Activated CD4-positive, alpha-beta memory T cell treated with anti-CD3 and anti-CD28 coated beads for 36 hours (primary cell): ENCODE measurements at regions not wholly inside any gene's neighbourhood (a gene's known extent, or its start where the extent isn't known, plus 50 kb on each side); places are given as distances from the start of the nearest gene placed in this dataset.
"Not testable (repeated sequence)": the region's sequence is repeated elsewhere in the genome, so short reads cannot be mapped to it uniquely, and the experiment has no call there.

Experiments used
- CTCF ChIA-PET: fragments of 350-600 bp; sonication (Branson Sonifier 250); formaldehyde crosslinking; loops from one replicate; lab custom pipeline; 2021; ENCODE audit warnings: antibody characterized with exemption, inconsistent platforms; lab: Charles Lee
- POLR2A ChIA-PET: fragments of 350-600 bp; sonication (Branson Sonifier 250); formaldehyde crosslinking; loops from one replicate; lab custom pipeline; 2021; ENCODE audit warnings: antibody characterized with exemption; lab: Charles Lee
- DNase-seq: peaks from one replicate; pipeline ENCODE4 v3.0.0-alpha.2; 2020
- H3K27ac Mint-ChIP-seq: one replicate; pipeline ENCODE4 v1.8.0; 2021; ENCODE audit warnings: mixed read lengths
- H3K27me3 Mint-ChIP-seq: one replicate; pipeline ENCODE4 v1.8.0; 2021; ENCODE audit warnings: mixed read lengths
- H3K36me3 Mint-ChIP-seq: one replicate; pipeline ENCODE4 v1.8.0; 2021; ENCODE audit warnings: mixed read lengths
- H3K4me1 Mint-ChIP-seq: one replicate; pipeline ENCODE4 v1.8.0; 2021; ENCODE audit warnings: low read depth, mixed read lengths
- H3K4me3 Mint-ChIP-seq: one replicate; pipeline ENCODE4 v1.8.0; 2021; ENCODE audit warnings: mild to moderate bottlenecking, mixed read lengths
- H3K9me3 Mint-ChIP-seq: one replicate; pipeline ENCODE4 v1.8.0; 2021; ENCODE audit warnings: mixed read lengths
- intact Hi-C: fragments of 100-400 bp; cut with micrococcal nuclease; formaldehyde crosslinking; loops from one replicate; pipeline ENCODE4 v1.15.1; 2023

GRCh38 chr6:90678049-90678779 lies 91.3 kb upstream of the MAP3K7 start:
- CTCF ChIA-PET: no interaction called here
- H3K36me3 Mint-ChIP-seq: no peaks in the 10 kb centered on the region
- POLR2A ChIA-PET: no interaction called here
- no peak for DNase-seq
- peaks cover 13% of the 10 kb centered on the region for H3K27me3 Mint-ChIP-seq
- H3K9me3 Mint-ChIP-seq: no peaks in the 10 kb centered on the region
- H3K4me1 Mint-ChIP-seq: no peaks in the 10 kb centered on the region
- H3K27ac Mint-ChIP-seq: no peak overlapping the region
- H3K4me3 Mint-ChIP-seq: no peak overlapping the region
- intact Hi-C loops: no loop called here

GRCh38 chr6:90677440-90677839 lies 90.6 kb upstream of the MAP3K7 start:
- no peak overlapping the region for H3K27ac Mint-ChIP-seq

GRCh38 chr6:90676516-90677300 lies 89.8 kb upstream of the MAP3K7 start:
- intact Hi-C loops: no loop called here
- H3K27ac Mint-ChIP-seq: no peak overlapping the region
- H3K4me3 Mint-ChIP-seq: no peak overlapping the region
- no peaks in the 10 kb centered on the region for H3K36me3 Mint-ChIP-seq
- no peaks in the 10 kb centered on the region for H3K4me1 Mint-ChIP-seq
- H3K9me3 Mint-ChIP-seq: no peaks in the 10 kb centered on the region
- ChIA-PET CTCF (no interaction called here), POLR2A (no interaction called here)
- DNase-seq: no peak
- peaks cover 13% of the 10 kb centered on the region for H3K27me3 Mint-ChIP-seq

More at GRCh38 chr6:90677440-90677839, 90.6 kb upstream of the MAP3K7 start:
- no peak for DNase-seq
- no peaks in the 10 kb centered on the region for H3K36me3 Mint-ChIP-seq
- POLR2A ChIA-PET: no interaction called here
- H3K27me3 Mint-ChIP-seq: peaks cover 13% of the 10 kb centered on the region
- H3K9me3 Mint-ChIP-seq: no peaks in the 10 kb centered on the region
- CTCF ChIA-PET: no interaction called here
- intact Hi-C loops: no loop called here
- H3K4me3 Mint-ChIP-seq: no peak overlapping the region
- no peaks in the 10 kb centered on the region for H3K4me1 Mint-ChIP-seq

GRCh38 chr6:90675107-90675506 lies 88.2 kb upstream of the MAP3K7 start:
- DNase-seq, H3K4me3 Mint-ChIP-seq, H3K27ac Mint-ChIP-seq, H3K9me3 Mint-ChIP-seq, CTCF ChIA-PET, intact Hi-C loops, POLR2A ChIA-PET, H3K36me3 Mint-ChIP-seq, H3K4me1 Mint-ChIP-seq: not testable (repeated sequence)
- peaks cover 13% of the 10 kb centered on the region for H3K27me3 Mint-ChIP-seq

GRCh38 chr6:90674077-90674476 lies 87.2 kb upstream of the MAP3K7 start:
- H3K4me3 Mint-ChIP-seq, H3K27ac Mint-ChIP-seq, H3K9me3 Mint-ChIP-seq, POLR2A ChIA-PET, intact Hi-C loops, DNase-seq, CTCF ChIA-PET, H3K36me3 Mint-ChIP-seq, H3K4me1 Mint-ChIP-seq: not testable (repeated sequence)
- peaks cover 13% of the 10 kb centered on the region for H3K27me3 Mint-ChIP-seq

GRCh38 chr6:90669846-90670245 lies 83.0 kb upstream of the MAP3K7 start:
- ChIA-PET POLR2A (no interaction called here), CTCF (no interaction called here)
- H3K4me3 Mint-ChIP-seq: no peak overlapping the region
- no peak for DNase-seq
- H3K9me3 Mint-ChIP-seq: no peaks in the 10 kb centered on the region
- H3K4me1 Mint-ChIP-seq: no peaks in the 10 kb centered on the region
- no peaks in the 10 kb centered on the region for H3K36me3 Mint-ChIP-seq
- no peak overlapping the region for H3K27ac Mint-ChIP-seq
- peaks cover 11% of the 10 kb centered on the region for H3K27me3 Mint-ChIP-seq
- intact Hi-C loops: no loop called here

GRCh38 chr6:90669420-90669819 lies 82.5 kb upstream of the MAP3K7 start:
- Mint-ChIP-seq H3K36me3 (no peaks in the 10 kb centered on the region), H3K9me3 (no peaks in the 10 kb centered on the region), H3K4me1 (no peaks in the 10 kb centered on the region), H3K4me3 (no peak overlapping the region), H3K27me3 (peaks cover 6% of the 10 kb centered on the region), H3K27ac (no peak overlapping the region)
- intact Hi-C loops: no loop called here
- POLR2A ChIA-PET: no interaction called here
- no peak for DNase-seq
- CTCF ChIA-PET: no interaction called here

- Mint-ChIP-seq H3K27me3 (peaks cover 3% of the 10 kb centered on the region), H3K9me3 (peaks cover 7% of the 10 kb centered on the region), H3K4me1 (no peaks in the 10 kb centered on the region), H3K4me3 (no peak overlapping the region), H3K27ac (no peak overlapping the region), H3K36me3 (no peaks in the 10 kb centered on the region)
- intact Hi-C loops: no loop called here
- CTCF ChIA-PET: no interaction called here
- no peak for DNase-seq
- POLR2A ChIA-PET: no interaction called here
These were observed 81.3 kb upstream of the MAP3K7 start for GRCh38 chr6:90668141-90668540.

- ChIA-PET POLR2A (no interaction called here), CTCF (no interaction called here)
- Mint-ChIP-seq H3K4me3 (no peak overlapping the region), H3K36me3 (no peaks in the 10 kb centered on the region), H3K9me3 (peaks cover 14% of the 10 kb centered on the region), H3K27me3 (peaks cover 7% of the 10 kb centered on the region), H3K4me1 (no peaks in the 10 kb centered on the region), H3K27ac (no peak overlapping the region)
- DNase-seq: no peak
- intact Hi-C loops: no loop called here
These were observed 77.0 kb upstream of the MAP3K7 start for GRCh38 chr6:90663873-90664272.

- H3K4me1 Mint-ChIP-seq: no peaks in the 10 kb centered on the region
- ChIA-PET CTCF (no interaction called here), POLR2A (no interaction called here)
- H3K27ac Mint-ChIP-seq: no peak overlapping the region
- H3K9me3 Mint-ChIP-seq: peaks cover 14% of the 10 kb centered on the region
- H3K4me3 Mint-ChIP-seq: no peak overlapping the region
- intact Hi-C loops: no loop called here
- H3K36me3 Mint-ChIP-seq: no peaks in the 10 kb centered on the region
- peaks cover 11% of the 10 kb centered on the region for H3K27me3 Mint-ChIP-seq
- no peak for DNase-seq
These were observed 76.2 kb upstream of the MAP3K7 start for GRCh38 chr6:90663106-90663505.

- Mint-ChIP-seq H3K27ac (no peak overlapping the region), H3K4me3 (no peak overlapping the region)
- POLR2A ChIA-PET: no interaction called here
These were observed 74.1 kb upstream of the MAP3K7 start for GRCh38 chr6:90660931-90661330.

GRCh38 chr6:90658497-90658896 lies 71.6 kb upstream of the MAP3K7 start:
- CTCF ChIA-PET: no interaction called here
- POLR2A ChIA-PET: no interaction called here
- Mint-ChIP-seq H3K36me3 (no peaks in the 10 kb centered on the region), H3K27me3 (peaks cover 12% of the 10 kb centered on the region), H3K4me3 (no peak overlapping the region), H3K9me3 (peaks cover 10% of the 10 kb centered on the region), H3K4me1 (no peaks in the 10 kb centered on the region), H3K27ac (no peak overlapping the region)
- intact Hi-C loops: no loop called here
- no peak for DNase-seq

More at GRCh38 chr6:90660931-90661330, 74.1 kb upstream of the MAP3K7 start:
- Mint-ChIP-seq H3K36me3 (no peaks in the 10 kb centered on the region), H3K27me3 (peaks cover 11% of the 10 kb centered on the region), H3K4me1 (no peaks in the 10 kb centered on the region), H3K9me3 (peaks cover 14% of the 10 kb centered on the region)
- CTCF ChIA-PET: no interaction called here
- intact Hi-C loops: no loop called here
- no peak for DNase-seq

GRCh38 chr6:90656325-90656724 lies 69.5 kb upstream of the MAP3K7 start:
- DNase-seq: no peak
- Mint-ChIP-seq H3K27me3 (peaks cover 12% of the 10 kb centered on the region), H3K36me3 (no peaks in the 10 kb centered on the region), H3K4me3 (no peak overlapping the region), H3K27ac (no peak overlapping the region), H3K9me3 (no peaks in the 10 kb centered on the region), H3K4me1 (no peaks in the 10 kb centered on the region)
- CTCF ChIA-PET: no interaction called here
- POLR2A ChIA-PET: no interaction called here
- intact Hi-C loops: no loop called here
